ENCODE measurements at regions not wholly inside any gene's neighbourhood (a gene's known extent, or its start where the extent isn't known, plus 50 kb on each side); places are given as distances from the start of the nearest gene placed in this dataset.

- no peak for DNase-seq (ENCODE audit: low read depth, low spot score)
Measured at GRCh38 chr15:69735121-69735520, 282.5 kb downstream of the RPLP1 start.

GRCh38 chr15:69736161-69736560 lies 283.5 kb downstream of the RPLP1 start:
- no peak for DNase-seq (ENCODE audit: low read depth, low spot score)

- no peak for DNase-seq (ENCODE audit: low read depth, low spot score)
Measured at GRCh38 chr15:69737916-69738315, 285.3 kb downstream of the RPLP1 start.

- DNase-seq (ENCODE audit: low read depth, low spot score): no peak
Measured at GRCh38 chr15:69740684-69741083, 288.1 kb downstream of the RPLP1 start.

GRCh38 chr15:69742361-69742760 lies 289.7 kb downstream of the RPLP1 start:
- no peak for DNase-seq (ENCODE audit: low read depth, low spot score)

GRCh38 chr15:69743091-69743490 lies 290.5 kb downstream of the RPLP1 start:
- no peak for DNase-seq (ENCODE audit: low read depth, low spot score)

GRCh38 chr15:69744391-69745162 lies 292.0 kb downstream of the RPLP1 start:
- no peak for DNase-seq (ENCODE audit: low read depth, low spot score)

- DNase-seq (ENCODE audit: low read depth, low spot score): no peak
Measured at GRCh38 chr15:69747193-69747592, 294.6 kb downstream of the RPLP1 start.

GRCh38 chr15:69748131-69748530 lies 295.5 kb downstream of the RPLP1 start:
- no peak for DNase-seq (ENCODE audit: low read depth, low spot score)

GRCh38 chr15:69748576-69749185 lies 296.1 kb downstream of the RPLP1 start:
- DNase-seq (ENCODE audit: low read depth, low spot score): no peak

GRCh38 chr15:69749274-69749673 lies 296.7 kb downstream of the RPLP1 start:
- DNase-seq (ENCODE audit: low read depth, low spot score): no peak

- DNase-seq (ENCODE audit: low read depth, low spot score): no peak
Measured at GRCh38 chr15:69749797-69750196, 297.2 kb downstream of the RPLP1 start.

- DNase-seq (ENCODE audit: low read depth, low spot score): no peak
Measured at GRCh38 chr15:69750253-69750652, 297.6 kb downstream of the RPLP1 start.

- DNase-seq (ENCODE audit: low read depth, low spot score): no peak
Measured at GRCh38 chr15:69751147-69751546, 298.5 kb downstream of the RPLP1 start.

- DNase-seq (ENCODE audit: low read depth, low spot score): no peak
Measured at GRCh38 chr15:69751566-69751965, 298.9 kb downstream of the RPLP1 start.

- no peak for DNase-seq (ENCODE audit: low read depth, low spot score)
Measured at GRCh38 chr15:69753867-69754266, 301.2 kb downstream of the RPLP1 start.

- DNase-seq (ENCODE audit: low read depth, low spot score): no peak
Measured at GRCh38 chr15:69754313-69754712, 301.7 kb downstream of the RPLP1 start.

- DNase-seq (ENCODE audit: low read depth, low spot score): no peak
Measured at GRCh38 chr15:69755551-69756310, 303.1 kb downstream of the RPLP1 start.

- no peak for DNase-seq (ENCODE audit: low read depth, low spot score)
Measured at GRCh38 chr15:69756440-69756839, 303.8 kb downstream of the RPLP1 start.

GRCh38 chr15:69757186-69757585 lies 304.6 kb downstream of the RPLP1 start:
- DNase-seq (ENCODE audit: low read depth, low spot score): no peak

GRCh38 chr15:69758291-69758771 lies 305.7 kb downstream of the RPLP1 start:
- no peak for DNase-seq (ENCODE audit: low read depth, low spot score)
